DMS114 treated with DMSO at 0.1 percent for 48 hours (cell line): ENCODE measurements at regions not wholly inside any gene's neighbourhood (a gene's known extent, or its start where the extent isn't known, plus 50 kb on each side); places are given as distances from the start of the nearest gene placed in this dataset.
"Not testable (repeated sequence)": the region's sequence is repeated elsewhere in the genome, so short reads cannot be mapped to it uniquely, and the experiment has no call there.

Source experiments
- DNase-seq: peaks from one replicate; lab custom pipeline; 2025; ENCODE audit not compliant: unreplicated experiment; lab: John Stamatoyannopoulos, UW

- DNase-seq, result not testable (repeated sequence)
Observed at GRCh38 chr17:20633268-20634059, 53.9 kb downstream of the CDRT15L2 start.

GRCh38 chr17:20640147-20640546, 60.6 kb downstream of the CDRT15L2 start:
- DNase-seq, result not testable (repeated sequence)

GRCh38 chr17:20646661-20647272, 67.2 kb downstream of the CDRT15L2 start:
- not testable (repeated sequence) for DNase-seq

GRCh38 chr17:20649097-20649767, 69.7 kb downstream of the CDRT15L2 start:
- not testable (repeated sequence) for DNase-seq

- not testable (repeated sequence) for DNase-seq
Observed at GRCh38 chr17:20651022-20651421, 71.5 kb downstream of the CDRT15L2 start.

GRCh38 chr17:20651736-20652135, 72.2 kb downstream of the CDRT15L2 start:
- not testable (repeated sequence) for DNase-seq

GRCh38 chr17:20653391-20653790, 73.9 kb downstream of the CDRT15L2 start:
- not testable (repeated sequence) for DNase-seq

- DNase-seq, result not testable (repeated sequence)
Observed at GRCh38 chr17:20654114-20654513, 74.6 kb downstream of the CDRT15L2 start.

GRCh38 chr17:20654575-20654974, 75.1 kb downstream of the CDRT15L2 start:
- not testable (repeated sequence) for DNase-seq

- DNase-seq, result not testable (repeated sequence)
Observed at GRCh38 chr17:20665103-20665955, 85.8 kb downstream of the CDRT15L2 start.

- DNase-seq, result not testable (repeated sequence)
Observed at GRCh38 chr17:20666689-20667088, 87.2 kb downstream of the CDRT15L2 start.

GRCh38 chr17:20667712-20668111, 88.2 kb downstream of the CDRT15L2 start:
- not testable (repeated sequence) for DNase-seq

GRCh38 chr17:20668316-20668715, 88.8 kb downstream of the CDRT15L2 start:
- not testable (repeated sequence) for DNase-seq

- not testable (repeated sequence) for DNase-seq
Observed at GRCh38 chr17:20668868-20669267, 89.3 kb downstream of the CDRT15L2 start.

GRCh38 chr17:20670506-20670905, 91.0 kb downstream of the CDRT15L2 start:
- not testable (repeated sequence) for DNase-seq

GRCh38 chr17:20674374-20674773, 94.8 kb downstream of the CDRT15L2 start:
- not testable (repeated sequence) for DNase-seq

GRCh38 chr17:20675707-20676106, 96.2 kb downstream of the CDRT15L2 start:
- DNase-seq, result not testable (repeated sequence)

- not testable (repeated sequence) for DNase-seq
Observed at GRCh38 chr17:20676656-20677055, 97.1 kb downstream of the CDRT15L2 start.

GRCh38 chr17:20677469-20677868, 97.9 kb downstream of the CDRT15L2 start:
- DNase-seq, result not testable (repeated sequence)

- DNase-seq, result not testable (repeated sequence)
Observed at GRCh38 chr17:20678424-20678823, 98.9 kb downstream of the CDRT15L2 start.
